ENCODE measurements at regions not wholly inside any gene's neighbourhood (a gene's known extent, or its start where the extent isn't known, plus 50 kb on each side); places are given as distances from the start of the nearest gene placed in this dataset.
"Not testable (repeated sequence)": the region's sequence is repeated elsewhere in the genome, so short reads cannot be mapped to it uniquely, and the experiment has no call there.

DNA sequence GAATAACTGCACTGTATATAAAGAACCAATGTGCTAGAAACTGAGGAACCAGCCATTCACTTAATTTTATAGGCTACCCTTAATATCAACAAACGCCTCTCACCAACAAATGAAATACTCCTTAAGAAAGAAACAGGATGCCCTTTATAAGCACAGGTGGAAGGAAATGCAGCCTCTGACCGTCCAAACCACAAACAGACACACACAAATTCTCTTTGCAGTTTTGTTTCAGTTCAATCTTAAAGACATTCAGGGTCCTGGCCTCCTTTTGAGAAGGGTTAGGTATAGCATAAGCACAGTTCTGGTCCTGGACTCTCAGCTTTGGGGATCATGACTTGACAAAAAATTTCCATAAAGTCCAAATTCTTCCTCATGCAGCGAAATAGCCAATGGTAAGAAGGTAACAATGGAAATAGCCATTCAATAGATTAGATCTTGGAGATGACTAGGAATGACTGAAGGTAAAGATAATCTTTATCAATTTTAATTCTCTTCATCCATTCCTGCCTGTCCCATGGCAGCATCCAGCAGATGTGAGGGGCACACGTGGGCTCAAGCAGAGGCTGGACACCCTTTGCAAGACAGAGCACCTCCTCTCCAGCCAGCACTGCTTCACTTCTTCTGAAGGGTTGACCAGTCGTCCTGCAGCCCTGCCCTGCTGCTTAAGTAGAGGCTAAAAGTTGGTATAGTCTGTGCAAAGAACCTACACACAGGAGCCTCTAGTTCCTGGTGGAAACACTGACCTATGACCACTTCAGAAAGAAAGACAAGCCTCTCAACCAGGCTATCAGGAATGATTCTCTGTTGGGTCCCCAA is 123.9 kb downstream of the CD83 start:
- Histone ChIP-seq H4K20me1 (ENCODE audit: insufficient read depth, low read length) (no peaks in the 10 kb centered on the region), H3K4me3 (ENCODE audit: low read length) (peak overlapping the region; percentile 38), H3K4me2 (ENCODE audit: low read depth, low read length) (peak overlapping the region; percentile 80), H3K27me3 (replicated peaks; ENCODE audit: insufficient read depth, low read length) (no peaks in the 10 kb centered on the region), H3K79me2 (ENCODE audit: low read length) (no peaks in the 10 kb centered on the region), H2AFZ (ENCODE audit: low read length) (peak overlapping the region; percentile 37), H3K4me1 (ENCODE audit: low read length) (peaks cover 29% of the 10 kb centered on the region), H3F3A (ENCODE audit: insufficient read depth, low read length) (peaks cover 16% of the 10 kb centered on the region), H3K36me3 (replicated peaks; ENCODE audit: insufficient read depth, low read length) (no peaks in the 10 kb centered on the region), H3K9ac (ENCODE audit: low read length) (peak overlapping the region; percentile 31; the same call in 1 of the 2 replicates), H3K27ac (ENCODE audit: low read length) (peak overlapping the region; percentile 83), H3K9me2 (replicated peaks; ENCODE audit: insufficient read depth, low read length) (no peaks in the 10 kb centered on the region), H3K9me3 (replicated peaks; ENCODE audit: insufficient read depth, low read length) (no peaks in the 10 kb centered on the region)
- TF ChIP-seq, protein P1, sequence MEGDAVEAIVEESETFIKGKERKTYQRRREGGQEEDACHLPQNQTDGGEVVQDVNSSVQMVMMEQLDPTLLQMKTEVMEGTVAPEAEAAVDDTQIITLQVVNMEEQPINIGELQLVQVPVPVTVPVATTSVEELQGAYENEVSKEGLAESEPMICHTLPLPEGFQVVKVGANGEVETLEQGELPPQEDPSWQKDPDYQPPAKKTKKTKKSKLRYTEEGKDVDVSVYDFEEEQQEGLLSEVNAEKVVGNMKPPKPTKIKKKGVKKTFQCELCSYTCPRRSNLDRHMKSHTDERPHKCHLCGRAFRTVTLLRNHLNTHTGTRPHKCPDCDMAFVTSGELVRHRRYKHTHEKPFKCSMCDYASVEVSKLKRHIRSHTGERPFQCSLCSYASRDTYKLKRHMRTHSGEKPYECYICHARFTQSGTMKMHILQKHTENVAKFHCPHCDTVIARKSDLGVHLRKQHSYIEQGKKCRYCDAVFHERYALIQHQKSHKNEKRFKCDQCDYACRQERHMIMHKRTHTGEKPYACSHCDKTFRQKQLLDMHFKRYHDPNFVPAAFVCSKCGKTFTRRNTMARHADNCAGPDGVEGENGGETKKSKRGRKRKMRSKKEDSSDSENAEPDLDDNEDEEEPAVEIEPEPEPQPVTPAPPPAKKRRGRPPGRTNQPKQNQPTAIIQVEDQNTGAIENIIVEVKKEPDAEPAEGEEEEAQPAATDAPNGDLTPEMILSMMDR (IDR thresholded peaks at IDR 0.05; ENCODE audit: low read length), result no peak
- TF ChIP-seq EZH2phosphoT487 (IDR thresholded peaks at IDR 0.05; ENCODE audit: low read length), result no peak
- TF ChIP-seq EZH2 (optimal IDR thresholded peaks at IDR 0.05; ENCODE audit: low read depth, low read length), result no peak
- DNase-seq, result peak; percentile 82

DNA sequence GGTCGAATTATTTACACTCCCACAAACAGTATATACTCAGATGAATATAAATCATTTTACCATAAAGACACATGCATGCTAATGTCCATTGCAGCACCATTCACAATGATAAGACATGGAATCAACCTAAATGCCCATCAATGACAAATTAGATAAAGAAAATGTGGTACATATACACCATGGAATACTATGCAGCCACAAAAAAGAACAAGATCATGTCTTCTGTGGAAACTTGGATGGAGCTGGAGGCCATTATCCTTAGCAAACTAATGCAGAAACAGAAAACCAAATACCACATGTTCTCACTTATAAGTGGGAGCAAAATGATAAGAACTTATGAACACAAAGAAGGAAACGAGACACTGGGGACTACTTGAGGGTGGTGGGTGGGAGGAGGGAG is 125.3 kb downstream of the CD83 start:
- H3K9me3 ChIP-seq (replicated peaks; ENCODE audit: insufficient read depth, low read length); H3K4me2 ChIP-seq (ENCODE audit: low read depth, low read length); H3K27me3 ChIP-seq (replicated peaks; ENCODE audit: insufficient read depth, low read length); H4K20me1 ChIP-seq (ENCODE audit: insufficient read depth, low read length); H3K79me2 ChIP-seq (ENCODE audit: low read length); H3K9me2 ChIP-seq (replicated peaks; ENCODE audit: insufficient read depth, low read length); H2AFZ ChIP-seq (ENCODE audit: low read length); H3K9ac ChIP-seq (ENCODE audit: low read length); DNase-seq; H3K4me3 ChIP-seq (ENCODE audit: low read length); H3K36me3 ChIP-seq (replicated peaks; ENCODE audit: insufficient read depth, low read length); H3K27ac ChIP-seq (ENCODE audit: low read length): not testable (repeated sequence)
- H3K4me1 ChIP-seq (ENCODE audit: low read length), result peaks cover 39% of the 10 kb centered on the region
- H3F3A ChIP-seq (ENCODE audit: insufficient read depth, low read length), result peaks cover 21% of the 10 kb centered on the region

DNA sequence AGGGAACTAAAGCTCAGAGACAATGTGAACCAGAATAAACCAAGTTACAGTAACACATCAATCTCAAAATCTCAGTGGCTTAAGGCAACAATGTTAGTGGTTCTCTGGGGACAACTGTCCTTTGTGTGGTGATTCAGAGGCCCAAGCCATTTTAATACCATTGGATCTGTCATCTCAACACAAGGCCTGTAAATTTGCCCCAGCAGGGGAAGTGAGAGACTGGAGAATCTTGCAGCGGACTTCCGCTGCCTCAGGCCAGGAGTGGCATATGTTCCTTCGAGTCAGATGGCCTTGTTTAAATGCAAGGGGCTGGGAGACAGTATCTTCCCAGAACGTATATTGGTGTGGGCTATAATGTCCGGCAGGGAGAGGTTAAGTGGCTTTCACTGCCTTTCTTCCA is 126.0 kb downstream of the CD83 start:
- no peak overlapping the region for H3K27ac ChIP-seq (ENCODE audit: low read length)

More for the DNA sequence above, 126.0 kb downstream of the CD83 start:
- Histone ChIP-seq H3K9ac (ENCODE audit: low read length) (no peak overlapping the region), H3K9me3 (replicated peaks; ENCODE audit: insufficient read depth, low read length) (no peaks in the 10 kb centered on the region), H3F3A (ENCODE audit: insufficient read depth, low read length) (peaks cover 21% of the 10 kb centered on the region), H3K36me3 (replicated peaks; ENCODE audit: insufficient read depth, low read length) (no peaks in the 10 kb centered on the region), H4K20me1 (ENCODE audit: insufficient read depth, low read length) (no peaks in the 10 kb centered on the region), H3K79me2 (ENCODE audit: low read length) (no peaks in the 10 kb centered on the region), H3K4me2 (ENCODE audit: low read depth, low read length) (no peak overlapping the region), H2AFZ (ENCODE audit: low read length) (no peak overlapping the region), H3K9me2 (replicated peaks; ENCODE audit: insufficient read depth, low read length) (no peaks in the 10 kb centered on the region), H3K4me3 (ENCODE audit: low read length) (no peak overlapping the region), H3K4me1 (ENCODE audit: low read length) (peaks cover 44% of the 10 kb centered on the region), H3K27me3 (replicated peaks; ENCODE audit: insufficient read depth, low read length) (no peaks in the 10 kb centered on the region)
- DNase-seq, result no peak
- TF ChIP-seq, protein P1 (IDR thresholded peaks at IDR 0.05; ENCODE audit: low read length), result no peak
- TF ChIP-seq EZH2 (optimal IDR thresholded peaks at IDR 0.05; ENCODE audit: low read depth, low read length) (no peak), EZH2phosphoT487 (IDR thresholded peaks at IDR 0.05; ENCODE audit: low read length) (no peak)

Data from MM.1S (cell line).